Right renal cortex interstitium (tissue), 3 donors: ENCODE measurements at regions not wholly inside any gene's neighbourhood (a gene's known extent, or its start where the extent isn't known, plus 50 kb on each side); places are given as distances from the start of the nearest gene placed in this dataset.

Experiments used
- DNase-seq, 3 donors: peaks; one replicate each; pipeline ENCODE4 v3.0.0-alpha.2; 2013; ENCODE audit warnings: low read depth in 3 of 3, low spot score in 2 of 3

DNA sequence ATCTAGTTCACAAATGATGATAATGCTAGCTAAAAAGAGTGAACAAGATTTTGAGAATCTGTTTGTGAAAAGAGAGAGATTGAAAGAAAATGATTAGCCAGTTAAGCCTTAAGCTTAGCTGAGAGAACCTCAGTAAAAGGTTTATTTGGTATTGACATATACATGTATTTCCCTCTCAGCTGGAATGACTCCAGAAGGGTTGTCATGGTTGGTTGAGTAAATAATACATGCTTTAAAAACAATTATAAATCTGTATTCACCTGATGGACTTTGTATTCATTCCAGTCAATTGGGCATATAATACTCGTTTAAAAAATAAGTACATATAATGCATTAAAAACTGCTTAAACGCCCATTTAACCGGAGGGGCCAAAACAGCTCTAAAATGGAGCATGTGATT is 181.4 kb downstream of the GRB14 start:
- no peak for DNase-seq

DNA sequence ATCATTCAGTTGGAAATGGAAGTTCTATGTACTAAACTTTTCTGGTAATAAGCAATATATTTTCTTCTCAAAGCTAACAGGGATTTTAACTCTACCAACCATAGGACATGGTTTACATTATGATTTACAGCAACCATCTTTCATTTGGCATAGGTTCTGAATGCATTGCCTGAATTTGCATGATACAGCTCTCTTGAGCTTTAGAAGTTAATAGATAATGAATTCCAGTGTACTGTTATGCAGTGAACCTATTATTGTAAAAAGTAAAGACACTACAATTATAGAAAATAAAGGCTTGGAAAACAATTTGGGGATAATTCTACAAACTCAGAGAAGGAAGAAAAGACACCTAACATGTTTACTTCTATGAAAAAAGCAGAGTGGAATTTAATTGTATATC is 182.0 kb downstream of the GRB14 start:
- no peak for DNase-seq

DNA sequence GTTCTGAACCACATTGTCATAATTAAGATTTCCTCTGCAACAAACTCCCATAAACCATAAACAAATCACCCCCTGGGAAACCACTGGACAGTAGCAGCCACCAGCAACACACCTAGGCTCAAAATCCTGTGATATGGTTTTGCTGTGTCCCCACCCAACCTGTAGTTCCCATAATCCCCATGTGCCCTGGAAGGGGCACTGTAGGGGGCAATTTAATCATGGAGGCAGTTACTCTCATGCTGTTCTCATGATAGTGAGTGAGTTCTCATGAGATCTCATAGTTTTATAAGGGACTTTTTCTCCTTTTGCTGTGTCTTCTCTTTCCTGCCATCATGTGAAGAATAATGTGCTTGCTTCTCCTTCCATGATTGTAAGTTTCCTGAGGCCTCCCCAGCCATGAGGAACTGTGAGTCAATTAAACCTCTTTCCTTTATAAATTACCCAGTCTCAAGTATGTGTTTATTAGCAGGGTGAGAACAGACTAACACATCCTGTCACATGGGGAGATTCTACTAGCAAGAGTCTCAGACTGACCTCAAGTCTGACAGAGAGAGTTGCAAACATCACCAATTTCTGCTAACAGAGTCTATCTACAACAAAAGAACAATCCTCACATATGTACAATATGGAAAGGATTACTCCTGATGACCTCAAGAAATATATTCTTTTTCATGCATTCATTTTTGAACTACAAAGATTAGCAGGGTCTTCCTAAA is 182.6 kb downstream of the GRB14 start:
- no peak for DNase-seq

DNA sequence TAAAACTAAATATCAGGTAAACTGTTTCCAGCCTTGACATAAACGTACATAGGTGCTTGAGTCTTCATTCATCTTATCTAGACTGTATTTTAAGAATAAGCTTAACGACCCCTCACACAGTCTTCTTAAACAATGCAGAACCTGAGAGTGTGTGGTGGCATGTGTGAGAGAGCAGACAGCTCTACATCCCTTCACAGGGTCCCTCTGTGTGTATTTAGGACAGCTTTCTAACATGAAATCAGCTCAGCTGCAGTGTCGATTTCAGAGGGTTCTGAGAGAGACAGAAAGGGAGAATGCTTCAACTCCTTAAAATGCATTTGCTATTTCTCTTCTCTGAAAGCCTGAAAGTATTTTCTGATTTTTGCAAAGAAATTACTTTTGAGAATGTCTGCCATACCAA is 185.2 kb downstream of the GRB14 start:
- no peak for DNase-seq

DNA sequence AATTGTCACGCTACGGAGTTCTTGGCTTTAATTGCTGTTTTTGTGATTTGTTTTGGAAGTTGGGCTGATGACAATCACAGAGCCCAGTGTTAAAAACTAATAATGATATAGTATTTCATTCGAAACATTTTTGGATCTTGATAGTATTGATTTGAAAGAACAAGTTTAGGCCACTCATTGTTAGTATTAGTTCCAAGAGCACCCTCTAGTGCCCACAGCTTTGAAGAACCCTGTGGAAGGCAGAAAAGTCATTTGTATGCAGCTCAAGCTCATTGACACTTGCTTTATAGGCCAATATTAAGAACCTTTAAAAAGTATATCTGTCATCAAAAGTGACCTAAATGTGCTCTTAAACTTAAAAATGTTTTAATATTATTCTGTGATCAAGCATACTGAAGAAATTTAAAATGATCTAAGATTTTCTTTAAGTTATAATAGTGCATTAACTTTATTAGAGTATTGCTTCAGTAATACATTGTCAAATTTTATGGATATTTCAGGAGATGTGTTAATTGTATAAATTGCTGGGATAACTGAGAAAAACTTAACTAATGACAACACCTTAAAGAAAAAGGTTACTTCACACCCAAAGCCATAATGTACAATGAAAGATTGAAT is 191.0 kb downstream of the GRB14 start:
- peak in 2 of 3 donors; percentile 9 to 21 for DNase-seq

DNA sequence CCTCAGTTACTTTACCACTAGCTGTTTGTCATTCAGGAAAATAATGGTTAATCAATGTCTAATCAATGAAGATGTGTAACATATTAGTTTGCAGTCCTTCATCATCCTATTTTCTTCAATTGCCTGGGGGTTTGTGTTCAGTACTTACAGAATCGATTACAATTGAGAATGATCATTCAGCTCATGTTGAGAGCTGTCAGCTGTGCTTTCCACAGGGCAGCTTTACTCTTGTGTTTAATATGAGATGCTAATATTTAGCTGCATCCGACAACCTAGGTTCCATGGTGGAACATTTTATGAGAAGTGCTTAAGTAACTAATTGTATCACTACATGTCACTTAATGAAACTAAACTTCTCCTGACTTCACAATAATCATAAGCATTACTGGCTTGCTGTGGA is 191.9 kb downstream of the GRB14 start:
- DNase-seq: no peak

DNA sequence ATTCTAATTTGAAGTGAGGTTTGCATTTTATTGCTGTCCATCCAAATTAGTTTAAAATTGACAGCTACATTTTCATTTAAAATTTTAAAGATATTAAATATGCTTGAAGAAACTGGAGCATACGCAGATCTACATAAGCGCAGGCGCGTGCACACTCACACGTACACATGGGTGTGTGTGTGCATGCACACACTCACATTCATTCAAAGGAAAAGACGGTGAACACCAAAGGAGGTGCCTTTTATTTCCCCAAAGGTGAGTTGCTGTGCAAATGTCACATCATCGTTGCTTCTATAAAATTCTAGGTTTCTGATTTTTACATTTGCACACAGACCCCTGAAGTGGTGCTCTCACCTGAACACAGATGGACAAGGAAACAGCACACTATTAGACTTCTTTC is 194.2 kb downstream of the GRB14 start:
- DNase-seq: no peak

DNA sequence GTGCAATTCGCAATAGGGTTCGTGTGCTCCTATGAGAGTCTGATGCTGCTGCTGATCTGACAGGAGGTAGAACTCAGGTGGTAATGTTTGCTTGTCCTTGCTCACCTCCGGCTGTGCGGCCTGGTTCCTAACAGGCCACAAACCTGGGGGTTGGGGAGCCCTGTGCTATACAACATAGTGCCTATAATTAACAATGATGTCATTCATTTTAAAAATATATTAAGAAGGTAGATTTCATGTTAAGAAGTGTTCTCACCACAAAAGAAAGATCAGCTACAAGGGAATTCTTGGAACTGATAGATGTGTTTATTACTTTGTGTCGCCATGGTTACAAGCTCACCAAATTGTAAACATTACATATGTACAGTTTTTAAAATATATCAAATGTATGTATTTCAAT is 200.5 kb downstream of the GRB14 start:
- DNase-seq: no peak

DNA sequence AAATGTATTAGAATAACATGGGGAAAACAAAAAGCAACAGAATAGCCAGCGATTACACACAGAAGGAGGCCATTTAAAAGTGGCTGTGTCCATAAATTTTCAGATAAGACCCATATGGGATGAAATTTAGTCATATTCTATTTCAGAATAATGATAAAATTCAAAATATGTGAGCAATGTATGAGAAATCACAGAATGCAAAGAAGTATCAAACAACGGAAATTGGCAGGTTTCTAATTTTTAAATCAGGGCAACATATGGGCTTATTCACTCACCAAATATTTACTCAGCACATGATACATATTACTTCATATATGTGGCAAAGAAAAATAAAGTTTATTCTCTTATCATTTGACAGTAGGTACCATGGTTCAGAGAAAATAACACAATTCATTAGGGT is 208.5 kb downstream of the GRB14 start:
- DNase-seq: no peak

DNA sequence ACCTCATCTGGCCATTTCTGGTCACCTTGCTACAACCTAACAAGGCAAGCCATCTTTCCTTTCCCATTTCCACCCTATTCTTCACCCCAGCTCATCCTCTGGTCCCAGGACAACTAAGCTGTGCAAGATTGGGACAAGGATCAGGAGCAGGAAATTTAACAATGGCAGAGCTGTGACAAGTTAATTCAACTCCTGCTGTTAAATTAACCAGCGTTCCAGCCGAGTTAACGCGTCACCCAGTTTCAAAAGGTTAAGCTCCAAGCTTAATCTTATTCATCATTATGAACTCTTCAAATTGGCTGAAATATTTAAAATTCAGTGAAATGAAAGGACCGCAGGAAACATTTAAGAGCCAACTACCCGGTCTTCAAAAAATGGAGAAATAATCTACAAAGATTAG is 231.9 kb downstream of the GRB14 start:
- no peak for DNase-seq

DNA sequence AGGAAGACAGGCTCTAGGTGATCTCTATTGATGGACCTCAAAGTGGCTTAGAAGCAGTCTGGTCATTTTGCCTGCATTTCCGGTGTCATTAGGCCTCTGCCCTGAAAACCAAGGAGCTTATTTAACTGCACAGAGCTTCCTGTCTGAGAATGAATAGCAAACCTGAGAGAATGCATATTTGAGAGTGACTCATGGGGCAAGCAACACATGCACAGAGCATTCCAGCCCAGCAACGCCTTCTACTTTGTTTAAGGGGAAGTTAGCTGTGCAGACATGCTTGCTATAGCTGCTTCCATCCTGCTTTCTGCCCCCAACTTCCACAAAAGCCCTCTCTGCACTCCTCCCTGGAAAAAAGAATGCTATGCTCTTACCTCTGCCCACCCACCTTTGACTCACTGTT is 232.8 kb downstream of the GRB14 start:
- DNase-seq: no peak

DNA sequence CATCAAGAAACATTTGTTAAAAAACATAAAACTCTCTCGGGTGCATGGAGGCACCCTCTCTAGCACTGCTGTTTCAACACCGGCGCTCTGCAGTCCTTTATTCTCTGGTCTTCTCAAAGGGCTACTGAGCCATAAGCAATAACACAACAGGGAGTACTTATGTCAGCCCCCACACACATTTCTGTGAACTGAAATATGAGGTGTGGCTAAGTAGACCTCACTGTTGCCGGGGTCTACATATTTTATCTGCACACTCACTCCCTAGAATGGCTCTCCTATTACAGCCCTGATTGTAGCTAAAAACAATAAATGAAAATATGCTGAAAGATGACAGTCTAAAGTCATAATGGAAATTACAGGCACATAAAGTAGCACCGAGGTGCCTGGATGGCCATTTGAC is 235.1 kb downstream of the GRB14 start:
- no peak for DNase-seq

DNA sequence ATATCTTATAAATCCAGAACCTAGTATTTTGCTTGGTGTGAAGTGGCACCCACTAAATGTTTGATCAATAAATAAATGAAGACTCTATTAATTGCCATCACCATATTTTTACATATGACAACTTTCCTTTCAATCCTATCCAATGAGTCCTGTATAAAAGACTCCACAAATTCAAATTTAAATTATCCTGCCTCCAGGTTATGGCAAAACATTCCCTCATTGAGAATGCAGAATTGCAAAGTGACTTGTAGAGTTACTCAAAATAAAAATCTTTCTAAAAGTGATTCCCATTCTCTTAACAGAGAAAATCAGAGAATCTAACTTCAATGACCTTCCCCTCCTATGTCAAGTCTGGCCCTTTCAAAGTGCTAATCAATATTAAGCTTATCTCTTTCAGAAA is 236.8 kb downstream of the GRB14 start:
- no peak for DNase-seq

DNA sequence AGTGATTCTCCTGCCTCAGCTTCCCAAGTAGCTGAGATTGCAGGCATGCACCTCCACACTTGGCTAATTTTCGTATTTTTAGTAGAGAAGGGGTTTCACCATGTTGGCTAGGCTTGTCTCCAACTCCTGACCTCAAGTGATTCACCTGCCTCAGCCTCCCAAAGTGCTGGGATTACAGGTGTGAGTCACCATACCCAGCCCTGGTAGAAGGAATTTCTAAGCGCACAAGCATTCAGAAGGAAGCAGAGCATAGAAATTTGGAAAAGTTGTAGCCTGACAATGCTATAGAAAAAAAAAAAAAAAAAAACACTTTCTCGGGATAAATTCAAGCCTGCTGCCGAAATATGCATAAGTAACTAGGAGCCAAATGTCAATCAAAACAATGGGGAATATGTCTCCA is 249.4 kb downstream of the GRB14 start:
- DNase-seq: no peak

DNA sequence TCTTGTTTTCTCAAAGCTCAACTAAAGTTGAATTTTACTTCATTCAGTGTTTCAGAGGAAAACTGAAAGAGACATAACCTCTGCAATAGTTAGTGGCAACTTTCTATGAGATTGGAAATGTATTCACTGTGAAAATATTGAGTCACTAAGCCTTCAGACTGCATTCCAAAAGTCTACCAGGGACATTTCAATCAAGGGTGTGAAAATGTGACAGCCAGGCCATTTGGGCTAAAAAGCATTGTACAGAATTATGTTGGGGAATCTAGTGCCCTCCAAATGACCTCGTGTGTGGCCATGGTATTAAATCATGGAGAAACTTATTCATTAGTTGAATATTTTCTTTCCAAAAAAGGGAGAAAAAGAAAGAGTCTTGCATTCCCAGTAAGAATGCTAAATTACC is 251.9 kb downstream of the GRB14 start:
- DNase-seq: no peak

DNA sequence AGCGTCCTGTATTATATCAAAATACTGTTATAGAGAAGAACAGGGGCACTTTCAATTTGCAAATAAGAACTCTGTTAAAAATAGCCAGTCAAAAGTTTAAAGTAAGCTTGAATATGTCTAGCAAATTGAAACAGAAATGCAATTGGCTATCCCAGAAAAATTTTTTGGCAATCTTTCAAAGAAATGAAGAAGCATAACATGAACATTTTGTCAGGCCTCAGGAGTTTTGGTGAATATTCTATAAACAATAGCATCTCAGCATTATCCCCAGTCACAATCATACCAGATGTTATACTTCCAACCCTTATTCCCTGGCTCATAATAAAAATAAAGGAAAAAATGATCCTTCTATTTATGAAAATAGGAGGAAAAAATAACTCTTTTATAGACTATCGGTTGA is 252.4 kb downstream of the GRB14 start:
- DNase-seq: no peak

DNA sequence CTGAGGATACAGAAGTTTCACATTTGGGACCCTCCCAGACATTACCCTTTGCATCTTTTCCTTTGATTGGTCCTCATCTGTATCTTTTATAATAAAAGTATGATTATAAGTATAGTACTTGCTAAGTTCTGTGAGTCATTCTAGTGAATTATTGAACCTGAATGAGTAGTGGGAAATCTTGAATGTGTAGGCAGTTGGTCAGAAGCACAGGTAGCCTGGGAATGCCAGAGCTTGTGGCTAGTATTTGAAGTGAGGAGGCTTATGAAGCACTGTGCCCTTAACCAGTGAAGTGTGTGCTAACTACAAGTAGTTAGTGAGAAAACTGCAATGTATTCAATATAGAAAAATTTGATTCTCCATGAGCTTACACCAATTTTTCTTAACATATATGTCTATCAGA is 257.6 kb downstream of the GRB14 start:
- DNase-seq: no peak

DNA sequence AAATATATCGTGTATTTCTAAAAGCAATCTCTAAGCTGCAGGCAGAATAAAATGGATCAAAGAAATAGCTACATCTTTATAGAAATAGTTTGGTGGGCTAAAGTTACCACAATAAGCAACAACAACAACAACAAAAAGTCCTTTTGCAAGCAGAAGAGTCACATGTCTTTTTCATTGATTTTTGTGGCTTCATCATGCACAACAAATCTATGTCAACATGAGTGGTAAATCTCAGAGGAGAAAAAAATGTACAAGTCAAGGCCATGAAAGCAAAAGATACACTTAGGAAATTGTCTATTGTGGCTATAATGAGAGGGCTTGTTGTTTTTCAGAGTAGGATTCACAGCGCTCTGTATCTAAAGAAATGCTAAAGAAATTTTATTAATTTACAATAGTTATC is 269.7 kb downstream of the GRB14 start:
- no peak for DNase-seq

DNA sequence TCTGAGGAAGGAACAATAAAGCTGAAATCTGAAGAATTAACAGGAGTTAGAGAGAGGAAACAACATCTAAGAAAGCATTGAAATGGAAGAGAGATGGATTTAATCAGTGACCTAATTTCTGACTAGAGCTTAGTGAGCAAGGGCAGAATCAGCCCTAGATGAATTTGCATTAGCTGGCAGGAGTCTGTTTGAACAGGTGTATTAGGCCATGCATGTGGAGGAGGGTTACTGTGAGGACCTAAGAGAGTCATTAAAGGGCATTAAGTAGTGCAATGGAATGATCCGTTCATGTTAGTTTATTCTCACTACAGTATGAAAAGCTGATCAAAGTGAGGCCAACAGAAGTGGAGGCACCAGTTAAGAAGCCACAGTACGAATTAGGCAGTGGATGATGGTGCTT is 285.3 kb downstream of the GRB14 start:
- DNase-seq: no peak

DNA sequence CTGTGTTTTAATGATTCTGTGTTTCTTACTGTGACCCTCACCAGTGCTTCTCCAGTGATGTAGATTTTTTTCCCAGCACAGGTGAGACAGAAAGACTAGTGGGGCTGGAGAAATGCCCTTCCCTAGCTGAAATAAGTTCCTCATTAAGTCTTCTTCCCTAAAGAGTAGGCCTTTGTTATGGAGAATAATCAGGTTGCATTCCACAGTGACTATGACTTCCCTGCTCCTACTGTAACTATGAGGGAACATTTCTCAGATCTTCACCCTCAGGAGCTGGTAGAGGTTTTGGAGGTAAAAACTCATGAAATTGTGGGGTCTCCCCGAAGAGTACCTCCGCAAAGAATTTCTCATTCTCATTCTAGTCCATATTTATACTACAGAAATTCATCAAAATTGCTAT is 286.2 kb downstream of the GRB14 start:
- no peak for DNase-seq

DNA sequence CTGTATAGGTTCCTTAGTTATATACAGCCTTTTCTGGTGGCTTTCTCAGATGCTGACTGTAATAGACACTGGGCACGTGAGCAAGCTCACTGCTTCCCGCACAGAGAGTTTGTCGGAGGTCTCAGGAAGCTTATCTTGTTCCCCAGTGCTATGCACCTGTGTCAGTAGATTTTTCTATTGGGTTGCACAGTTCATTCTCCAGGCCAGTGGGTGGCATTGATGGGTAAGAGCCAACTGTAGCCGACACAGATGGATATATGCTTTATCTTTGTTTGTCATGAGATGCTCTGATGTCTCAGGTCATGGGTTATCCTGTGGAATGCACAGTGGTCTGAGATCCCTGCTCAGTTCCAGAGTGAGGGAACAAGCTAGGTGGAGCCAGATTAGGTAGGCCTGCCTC is 293.0 kb downstream of the GRB14 start:
- DNase-seq: no peak

DNA sequence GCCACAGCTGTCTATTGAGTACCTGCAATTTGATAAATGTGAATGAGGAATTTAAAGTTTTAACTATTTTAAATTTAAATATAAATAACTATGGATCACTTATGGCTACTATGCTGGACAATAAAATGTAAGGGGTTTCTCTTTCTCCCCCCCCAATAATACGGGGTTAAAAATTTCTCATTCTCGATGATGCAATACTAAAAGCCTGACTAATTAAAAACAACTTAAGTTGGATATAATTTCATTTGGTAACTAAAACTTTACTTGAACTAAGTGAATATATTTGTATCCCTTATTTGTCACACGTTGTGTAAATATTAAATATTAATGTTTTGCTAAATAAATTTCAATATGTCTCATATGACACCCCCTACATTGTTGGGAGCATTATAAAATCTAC is 297.3 kb downstream of the GRB14 start:
- DNase-seq: no peak

DNA sequence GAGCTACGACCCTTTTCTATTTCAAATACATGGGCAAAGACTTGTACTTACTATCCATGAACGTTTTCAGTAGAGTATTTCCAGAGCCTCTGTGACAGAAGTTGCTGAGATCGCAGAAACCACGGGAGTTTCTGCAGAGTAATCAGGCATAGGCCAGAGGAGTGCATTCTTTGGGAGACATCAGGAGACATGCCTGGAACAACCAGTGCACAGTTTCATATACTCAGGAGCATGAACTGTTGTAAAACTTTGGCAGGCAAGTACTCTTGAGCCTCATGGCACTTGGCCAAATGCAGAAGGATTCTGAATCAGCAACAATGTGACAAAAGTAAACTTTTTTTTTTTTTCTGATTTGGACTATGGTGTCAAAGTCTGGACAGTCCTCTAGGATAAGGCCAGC is 307.1 kb downstream of the GRB14 start:
- DNase-seq: no peak
